ENCODE measurements at regions not wholly inside any gene's neighbourhood (a gene's known extent, or its start where the extent isn't known, plus 50 kb on each side); places are given as distances from the start of the nearest gene placed in this dataset.

GRCh38 chr6:1227935-1228753, 83.8 kb upstream of the FOXQ1 start:
- DNase-seq (ENCODE audit: low read depth), result no peak
- no peak for TF ChIP-seq CTCF (conservative IDR thresholded peaks at IDR 0.05; ENCODE audit: low read depth, low read length)
- no peak overlapping the region for H3K4me3 ChIP-seq (ENCODE audit: low read depth, low read length)

GRCh38 chr6:1227600-1227934, 84.3 kb upstream of the FOXQ1 start:
- no peak overlapping the region for H3K4me3 ChIP-seq (ENCODE audit: low read depth, low read length)

GRCh38 chr6:1226277-1227099, 85.4 kb upstream of the FOXQ1 start:
- DNase-seq (ENCODE audit: low read depth), result no peak
- TF ChIP-seq CTCF (conservative IDR thresholded peaks at IDR 0.05; ENCODE audit: low read depth, low read length), result no peak
- H3K4me3 ChIP-seq (ENCODE audit: low read depth, low read length), result no peak overlapping the region

More at GRCh38 chr6:1227600-1227934, 84.3 kb upstream of the FOXQ1 start:
- no peak for TF ChIP-seq CTCF (conservative IDR thresholded peaks at IDR 0.05; ENCODE audit: low read depth, low read length)
- no peak for DNase-seq (ENCODE audit: low read depth)

- H3K4me3 ChIP-seq (ENCODE audit: low read depth, low read length), result no peak overlapping the region
- TF ChIP-seq CTCF (conservative IDR thresholded peaks at IDR 0.05; ENCODE audit: low read depth, low read length), result no peak
- no peak for DNase-seq (ENCODE audit: low read depth)
Measured at GRCh38 chr6:1224514-1224913, 87.4 kb upstream of the FOXQ1 start.

- TF ChIP-seq CTCF (conservative IDR thresholded peaks at IDR 0.05; ENCODE audit: low read depth, low read length), result no peak
- DNase-seq (ENCODE audit: low read depth), result no peak
- H3K4me3 ChIP-seq (ENCODE audit: low read depth, low read length), result no peak overlapping the region
Measured at GRCh38 chr6:1222728-1223595, 88.9 kb upstream of the FOXQ1 start.

- DNase-seq (ENCODE audit: low read depth), result no peak
- H3K4me3 ChIP-seq (ENCODE audit: low read depth, low read length), result no peak overlapping the region
- no peak for TF ChIP-seq CTCF (conservative IDR thresholded peaks at IDR 0.05; ENCODE audit: low read depth, low read length)
Measured at GRCh38 chr6:1217396-1217795, 94.5 kb upstream of the FOXQ1 start.
